Heart left ventricle (tissue), 16 donors: ENCODE measurements at regions not wholly inside any gene's neighbourhood (a gene's known extent, or its start where the extent isn't known, plus 50 kb on each side); places are given as distances from the start of the nearest gene placed in this dataset.
"Not testable (repeated sequence)": the region's sequence is repeated elsewhere in the genome, so short reads cannot be mapped to it uniquely, and the experiment has no call there.

Source experiments
- ATAC-seq, 4 donors: fragments of 200-7000 bp; cut with Tn5 transposase; one replicate each; pipeline ENCODE4 v1.9.1; 2020 to 2022; ENCODE audit warnings: moderate library complexity in 4 of 4, mild to moderate bottlenecking in 3 of 4, moderate number of reproducible peaks in 1 of 4
- DNase-seq, 5 donors: peaks; one replicate each; pipeline ENCODE4 v3.0.0-alpha.2; 2020
- H3K27ac ChIP-seq, 12 donors: fragments of 200-600 bp; sonication (generic) in 4 of 12; one replicate each; pipeline versions ENCODE4 v1.5.0 to v1.8.0; 2016 to 2022; ENCODE audit warnings: mild to moderate bottlenecking in 2 of 12
- H3K27me3 ChIP-seq, 9 donors: fragments of 200-600 bp; sonication (generic) in 2 of 9; one replicate each; pipeline versions ENCODE4 v1.5.1 to v1.8.0; 2016 to 2022; ENCODE audit warnings: mild to moderate bottlenecking in 3 of 9
- H3K36me3 ChIP-seq, 9 donors: fragments of 200-600 bp; sonication (generic) in 2 of 9; one replicate each; pipeline versions ENCODE4 v1.5.0 to v1.8.0; 2018 to 2022; ENCODE audit warnings: mild to moderate bottlenecking in 2 of 9
- H3K4me1 ChIP-seq, 12 donors: fragments of 200-600 bp; sonication (generic) in 4 of 12; one replicate each; pipeline versions ENCODE4 v1.5.0 to v1.8.0; 2016 to 2022; ENCODE audit warnings: mild to moderate bottlenecking in 3 of 12
- H3K4me3 ChIP-seq, 12 donors: fragments of 200-600 bp; sonication (generic) in 4 of 12; one replicate each; pipeline versions ENCODE4 v1.5.0 to v1.8.0; 2017 to 2022; ENCODE audit warnings: mild to moderate bottlenecking in 9 of 12, moderate library complexity in 4 of 12
- H3K9me3 ChIP-seq, 12 donors: fragments of 200-600 bp; sonication (generic) in 4 of 12; one replicate each; pipeline versions ENCODE4 v1.5.0 to v1.8.0; 2016 to 2022; ENCODE audit warnings: mild to moderate bottlenecking in 1 of 12
- CTCF ChIP-seq, 12 donors: fragments of 200-600 bp; sonication (generic) in 4 of 12; IDR thresholded peaks; one replicate each; pipeline versions ENCODE4 v1.5.0 to v1.8.0; 2018 to 2022; ENCODE audit warnings: antibody characterized with exemption in 12 of 12, mild to moderate bottlenecking in 5 of 12
- POLR2A ChIP-seq, 2 donors: fragments of 450-650 bp; IDR thresholded peaks; one replicate each; pipeline ENCODE4 v1.6.1; 2017; ENCODE audit warnings: antibody characterized with exemption in 2 of 2, mild to moderate bottlenecking in 2 of 2, moderate library complexity in 2 of 2
- WGBS, 4 donors: extraction: QIAGEN DNeasy Blood & Tissue Kit in 2 of 4; methylation state at CpG; one replicate each; pipeline versions ENCODE4 v1.1.5 to v1.1.7; 2013 to 2018; 5-methylcytosine and 5-hydroxymethylcytosine counted together
- intact Hi-C, 10 donors: fragments of 100-400 bp; cut with DNase I; formaldehyde crosslinking; loops; one replicate each; pipeline versions ENCODE4 v1.11.1 to v1.14.2; 2022
- donor health status: ischemic (EF 13 %, LVEDD 7.1; RV severe dilation, severe dysfunction).
- donor health status: healthy with polysubstance abuse.
- donor health status: DM: no; HTN: yes; CAD: no.
- donor health status: DM: no; HTN: no; CAD: no.
- donor health status: ischemic (EF 25% LVEDD 6.9; RV normal size, moderate dysfunction).
- donor health status: ischemic (EF 25% LVEDD 5.7; RV mildly dilated, moderate dysfunction).
- donor health status: healthy.
- donor health status: DM: yes; HTN: yes; CAD: no.
- donor health status: ischemic (EF 35%, LVEDD 5.7; RV mildly dilated, moderate dysfunction).
- donor health status: nonischemic (EF 11% LVEDD 7.7; RV severe dilation, severe dysfunction).
- donor health status: DM: yes; HTN: yes; CAD: no.
- donor health status: PGD.
- donor health status: ischemic (EF 29% LVEDD 5.4; RV normal size, mild dysfunction).
- donor health status: nonischemic (EF 23%, LVEDD 6.1; RV moderate dilation, normal function).

GRCh38 chr4:104643805-104644204 lies 149.1 kb upstream of the CXXC4 start:
- Histone ChIP-seq H3K9me3 (no peaks in the 10 kb centered on the region), H3K4me3 (no peak overlapping the region), H3K27ac (no peak overlapping the region), H3K4me1 (no peaks in the 10 kb centered on the region), H3K27me3 (no peaks in the 10 kb centered on the region), H3K36me3 (no peaks in the 10 kb centered on the region)
- TF ChIP-seq CTCF (IDR thresholded peaks at IDR 0.05): no peak
- no peak for TF ChIP-seq POLR2A (IDR thresholded peaks at IDR 0.05)
- DNase-seq: no peak
- ATAC-seq: no peak
- intact Hi-C loops: no loop called here
- WGBS, 4 donors: 86 to 94% (median 92%) methylated on average over 3 of the region's 3 CpGs

DNA sequence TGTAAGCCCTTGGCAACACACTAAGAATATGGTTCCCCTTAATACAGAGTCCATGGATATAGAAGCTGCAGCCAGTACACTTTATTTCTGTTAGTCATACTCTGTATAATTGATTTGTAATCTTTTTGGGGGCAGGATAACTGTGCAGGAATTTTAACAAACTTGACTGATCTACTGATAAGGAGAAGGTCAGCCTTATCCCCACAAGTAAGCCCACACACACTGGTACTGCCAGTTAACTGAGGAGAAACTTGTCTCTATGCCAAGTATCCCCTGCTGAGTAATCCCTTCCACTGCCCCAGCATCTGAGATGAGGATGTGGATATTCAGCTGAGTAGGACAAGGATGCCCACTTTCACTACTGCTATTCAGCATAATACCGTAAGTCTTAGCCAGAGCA lies 154.9 kb upstream of the CXXC4 start:
- no peak for TF ChIP-seq POLR2A (IDR thresholded peaks at IDR 0.05)
- TF ChIP-seq CTCF (IDR thresholded peaks at IDR 0.05): no peak
- intact Hi-C loops: no loop called here
- Histone ChIP-seq H3K27ac (no peak overlapping the region), H3K4me1 (no peaks in the 10 kb centered on the region), H3K36me3 (no peaks in the 10 kb centered on the region), H3K4me3 (no peak overlapping the region), H3K27me3 (no peaks in the 10 kb centered on the region), H3K9me3 (peaks cover 0 to 22% (median 5%) of the 10 kb centered on the region in 12 donors)
- no peak for ATAC-seq
- no peak for DNase-seq
- WGBS, 4 donors: 92 to 100% (median 95%) methylated on average over 1 of the region's 1 CpG

- H3K9me3 ChIP-seq, H3K4me3 ChIP-seq, intact Hi-C loops, H3K4me1 ChIP-seq, H3K27ac ChIP-seq, ATAC-seq, H3K36me3 ChIP-seq, H3K27me3 ChIP-seq, DNase-seq: not testable (repeated sequence)
- 72 to 85% (median 81%) methylated on average over 3 of the region's 3 CpGs for WGBS, 4 donors
Measured at GRCh38 chr4:104662269-104662668, 167.6 kb upstream of the CXXC4 start.

- Histone ChIP-seq H3K36me3 (no peaks in the 10 kb centered on the region), H3K4me3 (no peak overlapping the region), H3K27me3 (no peaks in the 10 kb centered on the region), H3K27ac (no peak overlapping the region), H3K4me1 (no peaks in the 10 kb centered on the region), H3K9me3 (no peaks in the 10 kb centered on the region)
- intact Hi-C loops: no loop called here
- WGBS, 4 donors: 33 to 49% (median 36%) methylated on average over 3 of the region's 3 CpGs
- DNase-seq (no peak), ATAC-seq (no peak)
- TF ChIP-seq POLR2A (IDR thresholded peaks at IDR 0.05) (no peak), CTCF (IDR thresholded peaks at IDR 0.05) (no peak)
Measured at GRCh38 chr4:104677116-104677515, 182.4 kb upstream of the CXXC4 start.

- DNase-seq: no peak
- no peaks in the 10 kb centered on the region for H3K27me3 ChIP-seq
- H3K9me3 ChIP-seq: peaks cover 0 to 15% (median 5%) of the 10 kb centered on the region in 12 donors
- intact Hi-C loops: no loop called here
- no peaks in the 10 kb centered on the region for H3K4me1 ChIP-seq
- H3K36me3 ChIP-seq: no peaks in the 10 kb centered on the region
- ATAC-seq: no peak
- no peak overlapping the region for H3K4me3 ChIP-seq
- WGBS, 4 donors: 81 to 89% (median 85%) methylated on average over 1 of the region's 1 CpG
- no peak overlapping the region for H3K27ac ChIP-seq
- TF ChIP-seq POLR2A (IDR thresholded peaks at IDR 0.05) (no peak), CTCF (IDR thresholded peaks at IDR 0.05) (no peak)
Measured at GRCh38 chr4:104682311-104682710, 187.6 kb upstream of the CXXC4 start.
